SK-N-MC (cell line): ENCODE measurements at regions not wholly inside any gene's neighbourhood (a gene's known extent, or its start where the extent isn't known, plus 50 kb on each side); places are given as distances from the start of the nearest gene placed in this dataset.
"Not testable (repeated sequence)": the region's sequence is repeated elsewhere in the genome, so short reads cannot be mapped to it uniquely, and the experiment has no call there.

ENCODE experiments used
- DNase-seq: peaks from one replicate; pipeline ENCODE4 v3.0.0-alpha.2; 2011; ENCODE audit warnings: low read depth, low spot score
- H3K27ac ChIP-seq: fragments of 200-600 bp; sonication (generic); 2 replicates; pipeline ENCODE4 v1.5.1; 2016; ENCODE audit warnings: mixed run types
- H3K36me3 ChIP-seq: fragments of 200-600 bp; sonication (generic); 2 replicates; pipeline ENCODE4 v1.6.1; 2017; ENCODE audit warnings: antibody characterized with exemption, low read length, mixed read lengths; ENCODE audit not compliant: insufficient read depth
- H3K4me3 ChIP-seq: fragments of 200-600 bp; sonication (generic); 2 replicates; pipeline ENCODE4 v1.5.1; 2016
- H3K9ac ChIP-seq: fragments of 200-600 bp; sonication (generic); 2 replicates; pipeline ENCODE4 v1.8.0; 2017; ENCODE audit warnings: mixed run types, mixed read lengths; ENCODE audit not compliant: insufficient read length
- H3K9me3 ChIP-seq: fragments of 200-600 bp; sonication (generic); 2 replicates; pipeline ENCODE4 v1.6.1; 2017; ENCODE audit warnings: low read depth, mild to moderate bottlenecking, antibody characterized with exemption, low read length, moderate library complexity, mixed read lengths
- EZH2 ChIP-seq: fragments of 200-600 bp; sonication (generic); IDR thresholded peaks from one replicate; pipeline ENCODE4 v1.6.1; 2017; ENCODE audit warnings: antibody characterized with exemption
- FOXP2 ChIP-seq: optimal IDR thresholded peaks from 2 replicates; pipeline ENCODE3; 2011; ENCODE audit warnings: mild to moderate bottlenecking, moderate library complexity; ENCODE audit not compliant: insufficient read depth; ENCODE audit errors: extremely low read length, control extremely low read depth
- POLR2AphosphoS5 ChIP-seq: IDR thresholded peaks from 2 replicates; pipeline ENCODE4 v1.6.1; 2012; ENCODE audit warnings: mild to moderate bottlenecking, low read depth, low read length, borderline replicate concordance

- TF ChIP-seq EZH2, result no peak
- TF ChIP-seq FOXP2, result no peak
- TF ChIP-seq POLR2AphosphoS5, result no peak
- Histone ChIP-seq H3K9ac (no peak overlapping the region), H3K36me3 (no peaks in the 10 kb centered on the region), H3K4me3 (no peak overlapping the region), H3K27ac (no peak overlapping the region), H3K9me3 (no peaks in the 10 kb centered on the region)
- DNase-seq, result no peak
Measured at GRCh38 chr15:62517541-62517940, 352.5 kb upstream of the C2CD4B start.

- not testable (repeated sequence) for H3K27ac ChIP-seq, H3K9me3 ChIP-seq, H3K4me3 ChIP-seq, H3K9ac ChIP-seq, H3K36me3 ChIP-seq, DNase-seq
Measured at GRCh38 chr15:62518666-62519065, 353.6 kb upstream of the C2CD4B start.

GRCh38 chr15:62519900-62520299 is 354.8 kb upstream of the C2CD4B start:
- Histone ChIP-seq H3K4me3 (no peak overlapping the region), H3K27ac (no peak overlapping the region), H3K9ac (no peak overlapping the region), H3K36me3 (no peaks in the 10 kb centered on the region), H3K9me3 (no peaks in the 10 kb centered on the region)
- DNase-seq, result no peak
- TF ChIP-seq EZH2 (no peak), POLR2AphosphoS5 (no peak), FOXP2 (no peak)

- H3K9ac ChIP-seq, result no peak overlapping the region
- DNase-seq, result no peak
- H3K4me3 ChIP-seq, result no peak overlapping the region
- no peak overlapping the region for H3K27ac ChIP-seq
- TF ChIP-seq POLR2AphosphoS5, result no peak
- no peak for TF ChIP-seq EZH2
- TF ChIP-seq FOXP2, result no peak
- H3K9me3 ChIP-seq, result no peaks in the 10 kb centered on the region
- H3K36me3 ChIP-seq, result no peaks in the 10 kb centered on the region
Measured at GRCh38 chr15:62520887-62521286, 355.8 kb upstream of the C2CD4B start.

GRCh38 chr15:62521396-62521795 is 356.3 kb upstream of the C2CD4B start:
- H3K27ac ChIP-seq, result no peak overlapping the region

GRCh38 chr15:62524848-62525247 is 359.8 kb upstream of the C2CD4B start:
- Histone ChIP-seq H3K9ac (no peak overlapping the region), H3K36me3 (no peaks in the 10 kb centered on the region), H3K9me3 (no peaks in the 10 kb centered on the region), H3K27ac (no peak overlapping the region), H3K4me3 (no peak overlapping the region)
- no peak for DNase-seq
- no peak for TF ChIP-seq POLR2AphosphoS5
- no peak for TF ChIP-seq FOXP2
- TF ChIP-seq EZH2, result no peak

More at GRCh38 chr15:62521396-62521795, 356.3 kb upstream of the C2CD4B start:
- no peak overlapping the region for H3K4me3 ChIP-seq
- no peaks in the 10 kb centered on the region for H3K36me3 ChIP-seq
- H3K9me3 ChIP-seq, result no peaks in the 10 kb centered on the region
- H3K9ac ChIP-seq, result no peak overlapping the region
- no peak for TF ChIP-seq FOXP2
- no peak for TF ChIP-seq EZH2
- no peak for TF ChIP-seq POLR2AphosphoS5
- DNase-seq, result no peak

- Histone ChIP-seq H3K27ac (no peak overlapping the region), H3K36me3 (no peaks in the 10 kb centered on the region), H3K9ac (no peak overlapping the region), H3K9me3 (no peaks in the 10 kb centered on the region), H3K4me3 (no peak overlapping the region)
- no peak for TF ChIP-seq FOXP2
- no peak for DNase-seq
Measured at GRCh38 chr15:62527387-62527786, 362.3 kb upstream of the C2CD4B start.

GRCh38 chr15:62528505-62528904 is 363.4 kb upstream of the C2CD4B start:
- Histone ChIP-seq H3K9me3 (no peaks in the 10 kb centered on the region), H3K9ac (no peak overlapping the region), H3K27ac (no peak overlapping the region), H3K4me3 (no peak overlapping the region), H3K36me3 (no peaks in the 10 kb centered on the region)
- TF ChIP-seq POLR2AphosphoS5 (no peak), FOXP2 (no peak), EZH2 (no peak)
- no peak for DNase-seq

GRCh38 chr15:62532367-62532766 is 367.3 kb upstream of the C2CD4B start:
- no peaks in the 10 kb centered on the region for H3K9me3 ChIP-seq
- DNase-seq, result no peak
- H3K4me3 ChIP-seq, result no peak overlapping the region
- no peaks in the 10 kb centered on the region for H3K36me3 ChIP-seq
- TF ChIP-seq FOXP2 (no peak), EZH2 (no peak), POLR2AphosphoS5 (no peak)
- H3K27ac ChIP-seq, result no peak overlapping the region
- H3K9ac ChIP-seq, result no peak overlapping the region
